Body of pancreas (tissue), 4 donors: ENCODE measurements at regions not wholly inside any gene's neighbourhood (a gene's known extent, or its start where the extent isn't known, plus 50 kb on each side); places are given as distances from the start of the nearest gene placed in this dataset.

ENCODE experiments used
- ATAC-seq: fragments of 150-250 bp; one replicate; pipeline ENCODE4 v1.9.1; 2016
- DNase-seq, 4 donors: peaks; one replicate each; pipeline ENCODE4 v3.0.0-alpha.2; 2019
- H3K27ac ChIP-seq, 4 donors: fragments of 200-600 bp; sonication (generic); 1 replicate in 3 of 4; 2 replicates in 1 of 4; pipeline versions ENCODE4 v1.5.1 to v1.6.1; 2016 to 2019; ENCODE audit warnings: mild to moderate bottlenecking in 1 of 4, mixed read lengths in 1 of 4, moderate library complexity in 1 of 4
- H3K27me3 ChIP-seq, 2 donors: fragments of 200-600 bp; sonication (generic); one replicate each; pipeline ENCODE4 v1.6.0; 2016; ENCODE audit warnings: mild to moderate bottlenecking in 1 of 2
- H3K36me3 ChIP-seq, 2 donors: fragments of 200-600 bp; sonication (generic); replicated peaks in 1 of 2; 2 replicates each; pipeline ENCODE4 v1.5.1; 2016; ENCODE audit warnings: low read depth in 2 of 2; ENCODE audit not compliant: insufficient read depth in 1 of 2
- H3K4me1 ChIP-seq: fragments of 200-600 bp; sonication (generic); one replicate; pipeline ENCODE4 v1.6.0; 2016
- H3K4me3 ChIP-seq, 2 donors: fragments of 200-600 bp; sonication (generic); 1 replicate in 1 of 2; 2 replicates in 1 of 2; pipeline ENCODE4 v1.5.1; 2016 to 2019
- H3K9me3 ChIP-seq, 3 donors: fragments of 200-600 bp; sonication (generic); 1 replicate in 2 of 3; 2 replicates in 1 of 3; pipeline ENCODE4 v1.5.1; 2016
- POLR2A ChIP-seq, 3 donors: fragments of 450-650 bp; IDR thresholded peaks; one replicate each; pipeline ENCODE4 v1.6.1; 2016; ENCODE audit warnings: antibody characterized with exemption in 3 of 3, mild to moderate bottlenecking in 2 of 3
- WGBS, 2 donors: methylation state at CpG; one replicate each; pipeline ENCODE4 v1.1.5; 2017; 5-methylcytosine and 5-hydroxymethylcytosine counted together
- intact Hi-C: fragments of 100-400 bp; cut with DNase I; formaldehyde crosslinking; loops from one replicate; pipeline ENCODE4 v1.15.1; 2023
- TF ChIP-seq, protein P1 (sequence below), 7 experiments: fragments of 450-650 bp in 4 of 7; fragments of 200-600 bp in 3 of 7; sonication (generic) in 3 of 7; IDR thresholded peaks; one replicate each; pipeline ENCODE4 v1.5.1; 2016 to 2019; ENCODE audit warnings: antibody characterized with exemption in 7 of 7

DNA sequence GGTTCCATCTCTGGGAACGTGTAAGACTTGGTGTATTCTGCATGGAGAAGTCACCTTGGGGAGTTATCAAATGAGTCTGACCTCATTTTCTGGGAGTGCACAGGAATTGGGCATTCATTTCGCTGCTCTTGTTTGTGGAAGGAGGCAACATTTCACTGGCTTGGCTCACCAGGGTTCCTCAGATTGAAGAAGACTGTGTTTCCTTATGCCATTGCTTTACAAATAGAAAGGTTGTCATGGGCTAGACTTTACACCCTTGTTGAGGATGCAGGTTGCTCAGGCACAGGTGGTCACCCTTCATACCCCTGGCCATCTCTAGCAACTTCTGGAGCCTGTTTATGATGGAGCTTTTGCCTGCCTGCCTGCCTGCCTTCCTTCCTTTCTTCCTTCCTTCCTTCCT, 114.4 kb downstream of the AASDH start:
- no peaks in the 10 kb centered on the region for H3K27me3 ChIP-seq
- no peaks in the 10 kb centered on the region for H3K36me3 ChIP-seq
- DNase-seq (no peak), ATAC-seq (no peak)
- intact Hi-C loops = no loop called here
- H3K27ac ChIP-seq = no peak overlapping the region
- no peak overlapping the region for H3K4me3 ChIP-seq
- H3K4me1 ChIP-seq = no peaks in the 10 kb centered on the region
- TF ChIP-seq POLR2A (IDR thresholded peaks at IDR 0.05) = no peak
- TF ChIP-seq, protein P1, sequence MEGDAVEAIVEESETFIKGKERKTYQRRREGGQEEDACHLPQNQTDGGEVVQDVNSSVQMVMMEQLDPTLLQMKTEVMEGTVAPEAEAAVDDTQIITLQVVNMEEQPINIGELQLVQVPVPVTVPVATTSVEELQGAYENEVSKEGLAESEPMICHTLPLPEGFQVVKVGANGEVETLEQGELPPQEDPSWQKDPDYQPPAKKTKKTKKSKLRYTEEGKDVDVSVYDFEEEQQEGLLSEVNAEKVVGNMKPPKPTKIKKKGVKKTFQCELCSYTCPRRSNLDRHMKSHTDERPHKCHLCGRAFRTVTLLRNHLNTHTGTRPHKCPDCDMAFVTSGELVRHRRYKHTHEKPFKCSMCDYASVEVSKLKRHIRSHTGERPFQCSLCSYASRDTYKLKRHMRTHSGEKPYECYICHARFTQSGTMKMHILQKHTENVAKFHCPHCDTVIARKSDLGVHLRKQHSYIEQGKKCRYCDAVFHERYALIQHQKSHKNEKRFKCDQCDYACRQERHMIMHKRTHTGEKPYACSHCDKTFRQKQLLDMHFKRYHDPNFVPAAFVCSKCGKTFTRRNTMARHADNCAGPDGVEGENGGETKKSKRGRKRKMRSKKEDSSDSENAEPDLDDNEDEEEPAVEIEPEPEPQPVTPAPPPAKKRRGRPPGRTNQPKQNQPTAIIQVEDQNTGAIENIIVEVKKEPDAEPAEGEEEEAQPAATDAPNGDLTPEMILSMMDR (IDR thresholded peaks at IDR 0.05) = no peak
- 57 to 70% methylated on average over 2 of the region's 2 CpGs for WGBS, 2 donors
- no peaks in the 10 kb centered on the region for H3K9me3 ChIP-seq

- no peaks in the 10 kb centered on the region for H3K9me3 ChIP-seq
- ATAC-seq = no peak
- H3K4me1 ChIP-seq = no peaks in the 10 kb centered on the region
- no peak overlapping the region for H3K27ac ChIP-seq
- H3K27me3 ChIP-seq = no peaks in the 10 kb centered on the region
- 78 to 81% methylated on average over 10 to 11 of the region's 11 CpGs for WGBS, 2 donors
- no peaks in the 10 kb centered on the region for H3K36me3 ChIP-seq
- TF ChIP-seq, protein P1 (IDR thresholded peaks at IDR 0.05) = no peak
- no peak for TF ChIP-seq POLR2A (IDR thresholded peaks at IDR 0.05)
- DNase-seq = no peak
- intact Hi-C loops = no loop called here
- H3K4me3 ChIP-seq = no peak overlapping the region
Observed at GRCh38 chr4:56272003-56272402, 115.3 kb downstream of the AASDH start.

DNA sequence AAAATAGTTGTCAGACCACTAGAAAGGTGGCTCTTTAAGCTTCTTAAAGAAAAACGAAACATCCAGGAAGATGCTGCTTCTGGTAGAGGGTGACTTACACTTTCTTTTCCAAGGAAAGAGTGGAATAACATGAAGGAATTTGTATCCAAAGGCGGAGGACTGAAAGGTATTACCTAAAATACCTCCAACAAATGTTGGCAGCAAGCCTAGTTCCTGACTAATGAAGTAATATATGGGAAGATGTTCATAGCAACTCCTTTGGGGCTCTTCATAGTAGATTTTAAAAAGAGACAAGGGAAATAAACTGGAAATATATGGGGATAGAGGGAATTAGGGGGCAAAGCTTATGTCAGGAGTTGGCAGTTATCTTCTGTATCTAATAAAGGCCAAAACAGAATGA, 116.2 kb downstream of the AASDH start:
- ATAC-seq (no peak), DNase-seq (no peak)
- Histone ChIP-seq H3K36me3 (no peaks in the 10 kb centered on the region), H3K27ac (no peak overlapping the region), H3K9me3 (no peaks in the 10 kb centered on the region), H3K27me3 (no peaks in the 10 kb centered on the region), H3K4me1 (no peaks in the 10 kb centered on the region), H3K4me3 (no peak overlapping the region)
- TF ChIP-seq, protein P1 (IDR thresholded peaks at IDR 0.05) = no peak
- no peak for TF ChIP-seq POLR2A (IDR thresholded peaks at IDR 0.05)
- intact Hi-C loops = no loop called here
- 70 to 75% methylated on average over 2 of the region's 2 CpGs for WGBS, 2 donors

DNA sequence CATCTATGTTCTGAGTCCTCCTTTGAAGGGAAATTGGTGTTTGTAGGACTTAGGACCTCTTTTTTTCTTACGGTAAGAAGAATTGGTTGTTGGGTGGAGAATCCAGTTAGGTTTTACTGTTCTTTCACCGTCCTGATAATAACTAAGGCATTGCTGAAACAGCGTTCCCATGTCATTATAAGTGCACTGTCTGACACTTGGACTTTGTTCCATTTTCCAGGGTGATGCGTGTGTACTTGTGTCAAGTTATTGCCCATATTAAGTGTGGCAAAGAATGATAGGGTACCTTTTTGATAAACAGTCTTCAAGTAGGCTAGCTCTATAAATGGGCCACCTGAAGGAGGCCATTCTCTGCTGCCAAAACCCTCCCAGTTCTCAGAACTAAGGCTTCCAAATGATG, 119.7 kb downstream of the AASDH start:
- no peak overlapping the region for H3K4me3 ChIP-seq
- TF ChIP-seq, protein P1 (IDR thresholded peaks at IDR 0.05) = no peak
- TF ChIP-seq POLR2A (IDR thresholded peaks at IDR 0.05) = no peak
- H3K27ac ChIP-seq = no peak overlapping the region
- intact Hi-C loops = no loop called here
- H3K9me3 ChIP-seq = no peaks in the 10 kb centered on the region
- H3K4me1 ChIP-seq = no peaks in the 10 kb centered on the region
- DNase-seq = no peak
- WGBS, 2 donors = 70 to 73% methylated on average over 4 of the region's 4 CpGs
- no peaks in the 10 kb centered on the region for H3K27me3 ChIP-seq
- no peak for ATAC-seq
- H3K36me3 ChIP-seq = no peaks in the 10 kb centered on the region

DNA sequence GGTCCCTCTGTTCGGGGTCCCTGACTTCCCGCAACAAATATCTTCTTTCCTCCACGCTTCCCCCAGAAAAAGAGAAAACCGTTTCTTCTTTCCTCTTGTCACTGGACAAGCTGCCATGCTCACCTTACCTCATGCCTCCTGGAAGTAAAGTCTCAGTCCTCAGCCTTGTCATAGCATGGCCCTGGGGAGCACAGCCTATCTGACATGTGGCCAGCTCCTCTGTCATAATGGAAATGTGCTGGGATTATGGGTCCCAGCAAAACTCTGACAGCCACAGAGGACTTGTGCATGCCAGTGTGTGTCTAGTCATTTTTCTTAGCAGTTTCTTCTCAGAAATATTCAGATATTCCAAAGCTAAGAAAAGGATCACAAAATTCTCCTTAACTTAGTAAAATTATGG, 122.4 kb downstream of the AASDH start:
- no peak for TF ChIP-seq POLR2A (IDR thresholded peaks at IDR 0.05)
- TF ChIP-seq, protein P1 (IDR thresholded peaks at IDR 0.05) = no peak
- WGBS, 2 donors = 50 to 83% methylated on average over 4 of the region's 4 CpGs
- Histone ChIP-seq H3K27me3 (no peaks in the 10 kb centered on the region), H3K4me1 (no peaks in the 10 kb centered on the region), H3K9me3 (no peaks in the 10 kb centered on the region), H3K27ac (no peak overlapping the region), H3K36me3 (no peaks in the 10 kb centered on the region), H3K4me3 (no peak overlapping the region)
- DNase-seq = no peak
- intact Hi-C loops = no loop called here
- no peak for ATAC-seq
